GM12878 (cell line): ENCODE measurements at regions not wholly inside any gene's neighbourhood (a gene's known extent, or its start where the extent isn't known, plus 50 kb on each side); places are given as distances from the start of the nearest gene placed in this dataset.
A peak's percentile ranks its signal among the peaks of the same experiment; 100 is the strongest.

Experiments
- ATAC-seq: fragments of 200-7000 bp; cut with Tn5 transposase; 3 replicates; pipeline ENCODE4 v1.9.1; 2020; ENCODE audit warnings: mild to moderate bottlenecking, moderate library complexity
- BruUV-seq: library from RNA; stranded (reverse); fragments of 400-500 nt; replicated peaks from 2 replicates; lab custom pipeline; 2021; lab: Mats Ljungman, UMichigan
- CTCF ChIA-PET: fragments of 300-600 bp; sonication (Branson Sonifier 250); formaldehyde crosslinking; extraction: SDS; loops from one replicate; lab custom pipeline; 2021; ENCODE audit warnings: inconsistent platforms; lab: Yijun Ruan, JAX
- POLR2A ChIA-PET: fragments of 350-600 bp; formaldehyde crosslinking; extraction: SDS; loops from one replicate; lab custom pipeline; 2021; ENCODE audit warnings: inconsistent platforms; lab: Charles Lee
- RAD21 ChIA-PET: fragments of 300-600 bp; sonication (Branson Sonifier 250); formaldehyde crosslinking; loops from one replicate; lab custom pipeline; 2023; ENCODE audit warnings: antibody characterized with exemption; ENCODE audit not compliant: unreplicated experiment; lab: Charles Lee
- SMC1A ChIA-PET: fragments of 300-600 bp; sonication (Branson Sonifier 250); formaldehyde crosslinking; loops from one replicate; lab custom pipeline; 2023; ENCODE audit not compliant: unreplicated experiment, uncharacterized antibody; lab: Charles Lee
- DNase-seq: peaks from one replicate; pipeline ENCODE4 v3.0.0-alpha.2; 2011; ENCODE audit warnings: low read depth, low spot score
- FAIRE-seq: peaks from 3 replicates; lab custom pipeline; 2011; peaks lifted over from hg19 to GRCh38; lab: Jason Lieb, UNC
- H2AFZ ChIP-seq: 2 replicates; pipeline ENCODE4 v1.6.0; 2011; ENCODE audit warnings: low read depth, low read length, control low read depth; ENCODE audit not compliant: control insufficient read depth
- H3K27ac ChIP-seq: 2 replicates; pipeline ENCODE4 v1.5.1; 2011; ENCODE audit warnings: control low read depth; ENCODE audit not compliant: control insufficient read depth, insufficient read depth
- H3K27me3 ChIP-seq, 2 experiments: replicated peaks in 1 of 2; 2 replicates each; pipeline versions ENCODE4 v1.6.0 to v1.6.1; 2011; ENCODE audit warnings: low read length in 1 of 2; ENCODE audit not compliant: control insufficient read depth in 2 of 2, insufficient read depth in 2 of 2
- H3K36me3 ChIP-seq, 2 experiments: 2 replicates each; pipeline ENCODE4 v1.5.1; 2011; ENCODE audit warnings: low read length in 1 of 2; ENCODE audit not compliant: control insufficient read depth in 2 of 2, insufficient read depth in 2 of 2
- H3K4me1 ChIP-seq: 2 replicates; pipeline ENCODE4 v1.6.1; 2011; ENCODE audit warnings: mild to moderate bottlenecking, low read length, moderate library complexity, mixed read lengths; ENCODE audit not compliant: control insufficient read depth, insufficient read depth
- H3K4me2 ChIP-seq: 2 replicates; pipeline ENCODE4 v1.6.0; 2011; ENCODE audit warnings: control low read depth; ENCODE audit not compliant: control insufficient read depth, insufficient read depth
- H3K4me3 ChIP-seq: fragments of 200-600 bp; sonication (generic); 2 replicates; pipeline ENCODE4 v1.5.1; 2016
- H3K79me2 ChIP-seq: 2 replicates; pipeline ENCODE4 v1.6.0; 2011; ENCODE audit warnings: low read length; ENCODE audit not compliant: control insufficient read depth, insufficient read depth
- H3K9ac ChIP-seq: 2 replicates; pipeline ENCODE4 v1.8.0; 2011; ENCODE audit warnings: low read length, control low read depth, mixed read lengths; ENCODE audit not compliant: control insufficient read depth, insufficient read depth
- H3K9me3 ChIP-seq: replicated peaks from 3 replicates; pipeline ENCODE4 v1.5.1; 2011; ENCODE audit warnings: mild to moderate bottlenecking, low read length; ENCODE audit not compliant: control insufficient read depth, insufficient read depth
- H4K20me1 ChIP-seq: 2 replicates; pipeline ENCODE4 v1.6.0; 2011; ENCODE audit not compliant: control insufficient read depth, insufficient read depth
- E2F4 ChIP-seq: IDR thresholded peaks from 2 replicates; pipeline ENCODE4 v1.6.1; 2012; ENCODE audit warnings: low read depth, low read length, improper control_type of control experiment
- ELK1 ChIP-seq: IDR thresholded peaks from 2 replicates; pipeline ENCODE4 v1.6.1; 2012; ENCODE audit warnings: low read depth, low read length, improper control_type of control experiment
- HSF1 ChIP-seq: fragments of 150-350 bp; IDR thresholded peaks from 2 replicates; pipeline ENCODE4 v1.6.1; 2014; ENCODE audit warnings: mild to moderate bottlenecking, low read depth, low read length
- IRF4 ChIP-seq: IDR thresholded peaks from 2 replicates; pipeline ENCODE4 v1.6.1; 2011; ENCODE audit warnings: low read depth, low read length
- KLF5 ChIP-seq: fragments of 450-650 bp; IDR thresholded peaks from 2 replicates; pipeline ENCODE4 v1.6.1; 2014; ENCODE audit warnings: mild to moderate bottlenecking; ENCODE audit not compliant: partially characterized antibody
- MLLT1 ChIP-seq: fragments of 450-650 bp; IDR thresholded peaks from 2 replicates; pipeline ENCODE4 v1.6.1; 2016; ENCODE audit warnings: mild to moderate bottlenecking
- NFYB ChIP-seq: IDR thresholded peaks from 2 replicates; pipeline ENCODE4 v1.6.1; 2011; ENCODE audit warnings: low read depth, mild to moderate bottlenecking, low read length, improper control_type of control experiment, moderate library complexity; ENCODE audit not compliant: insufficient read depth
- RB1 ChIP-seq: fragments of 450-650 bp; formaldehyde crosslinking; IDR thresholded peaks from 2 replicates; pipeline ENCODE4 v1.6.1; 2017; ENCODE audit warnings: mild to moderate bottlenecking, borderline replicate concordance
- RUNX3 ChIP-seq: IDR thresholded peaks from 2 replicates; pipeline ENCODE4 v1.6.1; 2012; ENCODE audit warnings: low read length, inconsistent platforms
- STAT3 ChIP-seq: IDR thresholded peaks from 2 replicates; pipeline ENCODE4 v1.6.1; 2011; ENCODE audit warnings: low read depth, low read length, improper control_type of control experiment
- TAF1 ChIP-seq: IDR thresholded peaks from 2 replicates; pipeline ENCODE4 v1.6.1; 2011; ENCODE audit warnings: mild to moderate bottlenecking, low read depth, low read length, borderline replicate concordance
- WGBS: methylation state at CpG from one replicate; pipeline ENCODE4 v1.1.6; 2016; ENCODE audit warnings: low lambda C conversion rate; ENCODE audit not compliant: insufficient replicate concordance, insufficient coverage; ENCODE audit errors: missing lambda C conversion rate; 5-methylcytosine and 5-hydroxymethylcytosine counted together
- in situ Hi-C: fragments of 300-500 bp; cut with MboI; formaldehyde crosslinking; loops from 9 replicates; pipeline ENCODE4 v1.14.3; 2018; ENCODE audit warnings: mixed read lengths
- intact Hi-C: fragments of 100-400 bp; cut with micrococcal nuclease; formaldehyde crosslinking; loops from one replicate; pipeline ENCODE4 v1.14.2; 2022; ENCODE audit not compliant: unreplicated experiment

GRCh38 chr4:10853196-10853595 is 168.6 kb upstream of the CLNK start:
- WGBS = 3% methylated on average over 2 of the region's 2 CpGs
- Histone ChIP-seq H3K36me3 (no peaks in the 10 kb centered on the region), H4K20me1 (no peaks in the 10 kb centered on the region), H3K79me2 (no peaks in the 10 kb centered on the region), H3K27ac (no peak overlapping the region), H3K9ac (no peak overlapping the region), H3K4me1 (no peaks in the 10 kb centered on the region), H2AFZ (no peak overlapping the region), H3K4me3 (no peak overlapping the region), H3K27me3 (no peaks in the 10 kb centered on the region), H3K9me3 (peaks cover 2% of the 10 kb centered on the region; the same call in 1 of the 3 replicates), H3K4me2 (no peak overlapping the region)
- DNase-seq = no peak
- ChIA-PET RAD21 (no interaction called here), POLR2A (no interaction called here), SMC1A (no interaction called here), CTCF (no interaction called here)
- ATAC-seq = no peak
- in situ Hi-C loops = no loop called here
- TF ChIP-seq TAF1 = no peak
- TF ChIP-seq RUNX3 = peak; percentile 41; the same call in 1 of the 2 replicates
- no peak for FAIRE-seq
- intact Hi-C loops = no loop called here
- BruUV-seq = no TSS peak

- ATAC-seq = no peak
- Histone ChIP-seq H3K4me1 (no peaks in the 10 kb centered on the region), H3K27me3 (no peaks in the 10 kb centered on the region), H3K36me3 (no peaks in the 10 kb centered on the region), H3K79me2 (no peaks in the 10 kb centered on the region), H3K4me3 (no peak overlapping the region), H3K9ac (no peak overlapping the region), H4K20me1 (no peaks in the 10 kb centered on the region), H3K4me2 (no peak overlapping the region), H3K27ac (no peak overlapping the region), H3K9me3 (no peaks in the 10 kb centered on the region), H2AFZ (no peak overlapping the region)
- POLR2A ChIA-PET = no interaction called here
- TF ChIP-seq NFYB (no peak), IRF4 (no peak), RB1 (no peak), MLLT1 (no peak), ELK1 (no peak), HSF1 (no peak), E2F4 (no peak), KLF5 (no peak), STAT3 (no peak)
- SMC1A ChIA-PET = interaction anchor here (1.3 kb wide), 1 partner anchor 9 kb away, joined by 8 read pairs; no protein-coding TSS in a partner anchor
- intact Hi-C loops = no loop called here
- FAIRE-seq = no peak
- DNase-seq = no peak
- BruUV-seq = no TSS peak
- RAD21 ChIA-PET = no interaction called here
- whole genome bisulfite sequencing = 75% methylated on average over 4 of the region's 4 CpGs
- CTCF ChIA-PET = no interaction called here
- in situ Hi-C loops = no loop called here
Measured at GRCh38 chr4:10841697-10842096, 157.1 kb upstream of the CLNK start.
